SK-N-SH (cell line): ENCODE measurements at regions not wholly inside any gene's neighbourhood (a gene's known extent, or its start where the extent isn't known, plus 50 kb on each side); places are given as distances from the start of the nearest gene placed in this dataset.

ENCODE experiments used
- EZH2phosphoT487 ChIP-seq: fragments of 200-600 bp; sonication (generic); IDR thresholded peaks from 2 replicates; pipeline ENCODE4 v1.6.1; 2017; ENCODE audit warnings: low read depth, mixed run types, mild to moderate bottlenecking, antibody characterized with exemption, moderate library complexity, borderline replicate concordance
- FOXM1 ChIP-seq: IDR thresholded peaks from 2 replicates; pipeline ENCODE4 v1.4.0; 2012; ENCODE audit warnings: low read depth, mild to moderate bottlenecking
- GABPA ChIP-seq: IDR thresholded peaks from 2 replicates; pipeline ENCODE4 v1.4.0; 2012; ENCODE audit warnings: low read depth, mild to moderate bottlenecking
- GATA2 ChIP-seq: sonication (generic); formaldehyde crosslinking; IDR thresholded peaks from 2 replicates; pipeline ENCODE4 v1.5.0; 2020; ENCODE audit warnings: mild to moderate bottlenecking, missing genetic modification reagents
- MEF2A ChIP-seq: IDR thresholded peaks from 2 replicates; pipeline ENCODE4 v1.4.0; 2012; ENCODE audit warnings: low read depth, borderline replicate concordance
- NRF1 ChIP-seq: IDR thresholded peaks from 2 replicates; pipeline ENCODE4 v1.6.1; 2012; ENCODE audit warnings: low read depth, mild to moderate bottlenecking, low read length
- POLR2AphosphoS5 ChIP-seq: IDR thresholded peaks from 2 replicates; pipeline ENCODE4 v1.6.1; 2012; ENCODE audit warnings: low read depth, low read length
- TAF1 ChIP-seq: IDR thresholded peaks from 2 replicates; pipeline ENCODE4 v1.6.1; 2012; ENCODE audit warnings: low read depth, mild to moderate bottlenecking, low read length, moderate library complexity, borderline replicate concordance
- TEAD4 ChIP-seq: IDR thresholded peaks from 2 replicates; pipeline ENCODE4 v1.4.0; 2012; ENCODE audit warnings: mild to moderate bottlenecking, borderline replicate concordance; ENCODE audit not compliant: insufficient read depth
- TF ChIP-seq, protein P1 (sequence below): fragments of 150-350 bp; IDR thresholded peaks from 2 replicates; pipeline ENCODE4 v1.6.1; 2016; ENCODE audit warnings: mild to moderate bottlenecking, low read depth, low read length
- TF ChIP-seq, protein P2 (sequence below): fragments of 200-600 bp; sonication (generic); IDR thresholded peaks from 2 replicates; pipeline ENCODE4 v1.6.1; 2017; ENCODE audit warnings: antibody characterized with exemption, mild to moderate bottlenecking, moderate library complexity
- TF ChIP-seq, protein P3 (sequence below): IDR thresholded peaks from 2 replicates; pipeline ENCODE4 v1.6.1; 2012; ENCODE audit warnings: mild to moderate bottlenecking, low read depth, low read length, moderate library complexity

- TF ChIP-seq, protein P1, sequence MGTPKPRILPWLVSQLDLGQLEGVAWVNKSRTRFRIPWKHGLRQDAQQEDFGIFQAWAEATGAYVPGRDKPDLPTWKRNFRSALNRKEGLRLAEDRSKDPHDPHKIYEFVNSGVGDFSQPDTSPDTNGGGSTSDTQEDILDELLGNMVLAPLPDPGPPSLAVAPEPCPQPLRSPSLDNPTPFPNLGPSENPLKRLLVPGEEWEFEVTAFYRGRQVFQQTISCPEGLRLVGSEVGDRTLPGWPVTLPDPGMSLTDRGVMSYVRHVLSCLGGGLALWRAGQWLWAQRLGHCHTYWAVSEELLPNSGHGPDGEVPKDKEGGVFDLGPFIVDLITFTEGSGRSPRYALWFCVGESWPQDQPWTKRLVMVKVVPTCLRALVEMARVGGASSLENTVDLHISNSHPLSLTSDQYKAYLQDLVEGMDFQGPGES = no peak
- TF ChIP-seq TAF1 (no peak), GATA2 (CRISPR knock-in tag) (no peak), GABPA (no peak), POLR2AphosphoS5 (no peak), EZH2phosphoT487 (no peak), FOXM1 (no peak), MEF2A (no peak), NRF1 (no peak), TEAD4 (no peak)
- TF ChIP-seq, protein P2, sequence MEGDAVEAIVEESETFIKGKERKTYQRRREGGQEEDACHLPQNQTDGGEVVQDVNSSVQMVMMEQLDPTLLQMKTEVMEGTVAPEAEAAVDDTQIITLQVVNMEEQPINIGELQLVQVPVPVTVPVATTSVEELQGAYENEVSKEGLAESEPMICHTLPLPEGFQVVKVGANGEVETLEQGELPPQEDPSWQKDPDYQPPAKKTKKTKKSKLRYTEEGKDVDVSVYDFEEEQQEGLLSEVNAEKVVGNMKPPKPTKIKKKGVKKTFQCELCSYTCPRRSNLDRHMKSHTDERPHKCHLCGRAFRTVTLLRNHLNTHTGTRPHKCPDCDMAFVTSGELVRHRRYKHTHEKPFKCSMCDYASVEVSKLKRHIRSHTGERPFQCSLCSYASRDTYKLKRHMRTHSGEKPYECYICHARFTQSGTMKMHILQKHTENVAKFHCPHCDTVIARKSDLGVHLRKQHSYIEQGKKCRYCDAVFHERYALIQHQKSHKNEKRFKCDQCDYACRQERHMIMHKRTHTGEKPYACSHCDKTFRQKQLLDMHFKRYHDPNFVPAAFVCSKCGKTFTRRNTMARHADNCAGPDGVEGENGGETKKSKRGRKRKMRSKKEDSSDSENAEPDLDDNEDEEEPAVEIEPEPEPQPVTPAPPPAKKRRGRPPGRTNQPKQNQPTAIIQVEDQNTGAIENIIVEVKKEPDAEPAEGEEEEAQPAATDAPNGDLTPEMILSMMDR = no peak
- TF ChIP-seq, protein P3, sequence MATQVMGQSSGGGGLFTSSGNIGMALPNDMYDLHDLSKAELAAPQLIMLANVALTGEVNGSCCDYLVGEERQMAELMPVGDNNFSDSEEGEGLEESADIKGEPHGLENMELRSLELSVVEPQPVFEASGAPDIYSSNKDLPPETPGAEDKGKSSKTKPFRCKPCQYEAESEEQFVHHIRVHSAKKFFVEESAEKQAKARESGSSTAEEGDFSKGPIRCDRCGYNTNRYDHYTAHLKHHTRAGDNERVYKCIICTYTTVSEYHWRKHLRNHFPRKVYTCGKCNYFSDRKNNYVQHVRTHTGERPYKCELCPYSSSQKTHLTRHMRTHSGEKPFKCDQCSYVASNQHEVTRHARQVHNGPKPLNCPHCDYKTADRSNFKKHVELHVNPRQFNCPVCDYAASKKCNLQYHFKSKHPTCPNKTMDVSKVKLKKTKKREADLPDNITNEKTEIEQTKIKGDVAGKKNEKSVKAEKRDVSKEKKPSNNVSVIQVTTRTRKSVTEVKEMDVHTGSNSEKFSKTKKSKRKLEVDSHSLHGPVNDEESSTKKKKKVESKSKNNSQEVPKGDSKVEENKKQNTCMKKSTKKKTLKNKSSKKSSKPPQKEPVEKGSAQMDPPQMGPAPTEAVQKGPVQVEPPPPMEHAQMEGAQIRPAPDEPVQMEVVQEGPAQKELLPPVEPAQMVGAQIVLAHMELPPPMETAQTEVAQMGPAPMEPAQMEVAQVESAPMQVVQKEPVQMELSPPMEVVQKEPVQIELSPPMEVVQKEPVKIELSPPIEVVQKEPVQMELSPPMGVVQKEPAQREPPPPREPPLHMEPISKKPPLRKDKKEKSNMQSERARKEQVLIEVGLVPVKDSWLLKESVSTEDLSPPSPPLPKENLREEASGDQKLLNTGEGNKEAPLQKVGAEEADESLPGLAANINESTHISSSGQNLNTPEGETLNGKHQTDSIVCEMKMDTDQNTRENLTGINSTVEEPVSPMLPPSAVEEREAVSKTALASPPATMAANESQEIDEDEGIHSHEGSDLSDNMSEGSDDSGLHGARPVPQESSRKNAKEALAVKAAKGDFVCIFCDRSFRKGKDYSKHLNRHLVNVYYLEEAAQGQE = no peak
These were observed 207.8 kb upstream of the OTX2 start for GRCh38 chr14:57018065-57018464.
